WERI-Rb-1 (cell line): ENCODE measurements at regions not wholly inside any gene's neighbourhood (a gene's known extent, or its start where the extent isn't known, plus 50 kb on each side); places are given as distances from the start of the nearest gene placed in this dataset.

ENCODE experiments used
- DNase-seq: peaks from one replicate; pipeline ENCODE4 v3.0.0-alpha.2; 2020
- H3K27ac ChIP-seq: fragments of 250-450 bp; sonication (Bioruptor Pico); 2 replicates; pipeline ENCODE4 v1.5.1; 2020; ENCODE audit warnings: mild to moderate bottlenecking, moderate library complexity
- H3K27me3 ChIP-seq: fragments of 250-450 bp; sonication (Bioruptor Pico); 2 replicates; pipeline ENCODE4 v1.5.1; 2021; ENCODE audit warnings: mild to moderate bottlenecking, low read depth, moderate library complexity; ENCODE audit not compliant: insufficient read depth, severe bottlenecking
- H3K36me3 ChIP-seq: fragments of 250-450 bp; sonication (Bioruptor Pico); 2 replicates; pipeline ENCODE4 v1.5.1; 2020; ENCODE audit warnings: mild to moderate bottlenecking, moderate library complexity
- H3K4me3 ChIP-seq: 2 replicates; pipeline ENCODE4 v1.5.1; 2011; ENCODE audit warnings: low read depth, mild to moderate bottlenecking, control low read depth, low read length
- H3K9me3 ChIP-seq: fragments of 250-450 bp; sonication (Bioruptor Pico); 2 replicates; pipeline ENCODE4 v1.5.1; 2021; ENCODE audit warnings: mild to moderate bottlenecking, moderate library complexity; ENCODE audit not compliant: severe bottlenecking
- CTCF ChIP-seq: IDR thresholded peaks from 2 replicates; pipeline ENCODE4 v1.5.1; 2011; ENCODE audit warnings: low read depth, mild to moderate bottlenecking, control low read depth, inconsistent platforms, low read length

DNA sequence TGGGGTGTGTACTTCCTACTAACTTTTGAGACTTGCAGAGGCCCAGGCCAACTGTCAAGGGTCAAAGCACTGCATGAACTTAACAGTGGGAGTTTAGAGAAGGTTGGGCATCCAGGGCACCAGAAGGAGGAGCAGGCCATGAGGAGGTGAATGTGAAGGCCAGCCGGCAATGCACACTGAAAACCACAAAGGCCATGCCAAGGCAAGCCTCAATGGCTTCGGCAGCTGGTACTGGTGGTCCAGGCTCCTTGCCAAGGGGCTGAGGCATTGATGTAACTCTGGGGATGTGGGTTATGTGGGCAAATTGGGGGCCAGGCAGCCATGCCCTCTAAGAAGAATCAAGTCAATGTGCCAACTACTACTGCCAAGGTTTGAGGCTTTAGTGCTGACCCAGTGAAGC is 222.4 kb downstream of the UNC5CL start:
- H3K4me3 ChIP-seq: no peak overlapping the region
- no peak for DNase-seq

GRCh38 chr6:40815731-40816130 is 223.3 kb downstream of the UNC5CL start:
- TF ChIP-seq CTCF: no peak
- H3K36me3 ChIP-seq: no peaks in the 10 kb centered on the region
- no peak overlapping the region for H3K27ac ChIP-seq
- H3K4me3 ChIP-seq: no peak overlapping the region
- no peaks in the 10 kb centered on the region for H3K27me3 ChIP-seq
- DNase-seq: no peak
- no peaks in the 10 kb centered on the region for H3K9me3 ChIP-seq

More for the DNA sequence above, 222.4 kb downstream of the UNC5CL start:
- H3K36me3 ChIP-seq: no peaks in the 10 kb centered on the region
- no peaks in the 10 kb centered on the region for H3K9me3 ChIP-seq
- no peaks in the 10 kb centered on the region for H3K27me3 ChIP-seq
- no peak for TF ChIP-seq CTCF
- no peak overlapping the region for H3K27ac ChIP-seq

DNA sequence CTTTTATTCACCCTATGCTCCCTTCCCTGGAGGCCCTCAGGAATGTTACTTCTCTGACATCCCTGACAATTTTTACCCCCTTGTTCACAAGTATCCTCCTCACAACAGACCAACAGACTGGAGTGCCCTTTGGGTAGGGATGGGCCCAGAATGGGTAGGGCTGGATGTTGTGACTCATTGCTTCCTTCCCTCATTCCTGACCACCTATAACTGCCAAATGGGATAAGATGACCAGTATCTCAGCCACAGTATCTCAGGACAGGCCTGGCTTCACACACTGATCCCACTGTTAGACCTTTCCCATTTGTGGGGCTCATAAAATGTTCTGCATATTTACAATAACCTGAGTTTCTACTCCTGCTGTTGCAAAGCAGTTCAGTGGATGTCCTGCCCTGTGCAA is 223.0 kb upstream of the LRFN2 start:
- no peak for TF ChIP-seq CTCF
- no peak overlapping the region for H3K27ac ChIP-seq
- no peak for DNase-seq
- no peaks in the 10 kb centered on the region for H3K27me3 ChIP-seq
- H3K9me3 ChIP-seq: no peaks in the 10 kb centered on the region
- no peak overlapping the region for H3K4me3 ChIP-seq
- H3K36me3 ChIP-seq: no peaks in the 10 kb centered on the region

- no peaks in the 10 kb centered on the region for H3K9me3 ChIP-seq
- no peaks in the 10 kb centered on the region for H3K27me3 ChIP-seq
- no peak for TF ChIP-seq CTCF
- no peak overlapping the region for H3K27ac ChIP-seq
- H3K36me3 ChIP-seq: no peaks in the 10 kb centered on the region
- no peak for DNase-seq
- no peak overlapping the region for H3K4me3 ChIP-seq
Observed at GRCh38 chr6:40809627-40810026, 222.5 kb upstream of the LRFN2 start.

DNA sequence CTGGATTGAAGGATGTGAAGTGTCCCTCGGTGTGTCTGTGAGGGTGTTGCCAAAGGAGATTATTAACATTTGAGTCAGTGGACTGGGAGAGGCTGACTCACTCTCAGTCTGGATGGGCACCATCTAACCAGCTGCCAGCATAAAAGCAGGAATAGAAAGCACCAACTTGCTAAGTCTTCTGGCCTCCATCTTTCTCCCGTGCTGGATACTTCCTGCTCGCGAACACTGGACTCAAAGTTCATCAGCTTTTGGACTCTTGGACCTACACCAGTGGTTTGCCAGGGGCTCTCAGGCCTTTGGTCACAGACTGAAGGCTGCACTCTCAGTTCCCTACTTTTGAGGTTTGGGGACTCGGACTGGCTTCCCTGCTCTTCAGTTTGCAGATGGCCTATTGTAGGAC is 220.3 kb upstream of the LRFN2 start:
- Histone ChIP-seq H3K4me3 (no peak overlapping the region), H3K27ac (no peak overlapping the region), H3K36me3 (no peaks in the 10 kb centered on the region), H3K27me3 (no peaks in the 10 kb centered on the region), H3K9me3 (no peaks in the 10 kb centered on the region)
- TF ChIP-seq CTCF: no peak
- DNase-seq: no peak

DNA sequence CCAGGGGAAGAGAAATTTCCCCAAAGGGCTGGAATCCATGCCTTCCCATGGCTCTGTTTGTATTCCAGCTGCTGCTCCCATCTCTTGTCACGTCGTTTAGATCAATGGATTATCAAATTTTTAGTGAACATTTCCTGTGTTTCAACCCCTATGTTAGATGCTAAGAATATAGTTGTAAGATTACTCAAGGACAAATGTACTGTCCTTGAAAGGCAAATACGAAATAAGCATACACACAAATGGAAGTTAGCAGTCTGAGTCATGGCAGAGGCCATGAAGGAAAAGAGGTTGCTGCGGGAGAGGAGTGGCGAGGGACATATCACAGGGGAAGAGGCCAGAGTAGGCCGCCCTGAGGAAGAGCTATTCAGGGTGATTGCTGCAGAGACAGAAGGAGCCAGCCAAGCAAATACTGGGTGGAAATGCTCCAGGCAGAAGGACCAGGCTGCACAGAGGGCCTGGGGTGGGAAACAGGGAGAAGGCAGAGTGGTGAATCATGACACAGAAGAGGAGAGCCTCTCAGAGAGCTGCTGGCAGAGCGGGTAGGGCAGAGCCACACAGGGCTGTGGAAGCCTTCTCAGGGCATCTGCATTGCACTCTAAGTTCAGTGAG is 219.2 kb upstream of the LRFN2 start:
- DNase-seq: no peak

More for the DNA sequence above, 219.2 kb upstream of the LRFN2 start:
- Histone ChIP-seq H3K4me3 (no peak overlapping the region), H3K27me3 (no peaks in the 10 kb centered on the region), H3K27ac (no peak overlapping the region), H3K9me3 (no peaks in the 10 kb centered on the region), H3K36me3 (no peaks in the 10 kb centered on the region)
- TF ChIP-seq CTCF: no peak
